Uterus (tissue), 3 donors: ENCODE measurements at regions not wholly inside any gene's neighbourhood (a gene's known extent, or its start where the extent isn't known, plus 50 kb on each side); places are given as distances from the start of the nearest gene placed in this dataset.

Experiments used
- DNase-seq, 2 donors: peaks; one replicate each; pipeline ENCODE4 v3.0.0-alpha.2; 2019 to 2020
- H3K27ac ChIP-seq, 2 donors: fragments of 200-600 bp; sonication (generic); 1 replicate in 1 of 2; 2 replicates in 1 of 2; pipeline ENCODE4 v1.5.1; 2016 to 2018
- H3K27me3 ChIP-seq, 2 donors: fragments of 200-600 bp; sonication (generic); one replicate each; pipeline ENCODE4 v1.5.1; 2018 to 2019; ENCODE audit warnings: control low read depth in 1 of 2
- H3K36me3 ChIP-seq, 2 donors: fragments of 200-600 bp; sonication (generic); one replicate each; pipeline ENCODE4 v1.5.1; 2019; ENCODE audit warnings: control low read depth in 1 of 2
- H3K4me1 ChIP-seq, 2 donors: fragments of 200-600 bp; sonication (generic); one replicate each; pipeline ENCODE4 v1.5.1; 2018 to 2019; ENCODE audit warnings: control low read depth in 1 of 2
- H3K4me3 ChIP-seq, 2 donors: fragments of 200-600 bp; sonication (generic); 1 replicate in 1 of 2; 2 replicates in 1 of 2; pipeline ENCODE4 v1.5.1; 2018 to 2019; ENCODE audit warnings: mild to moderate bottlenecking in 1 of 2
- H3K9me3 ChIP-seq, 2 donors: fragments of 200-600 bp; sonication (generic); one replicate each; pipeline ENCODE4 v1.5.1; 2019; ENCODE audit warnings: control low read depth in 1 of 2
- CTCF ChIP-seq, 4 experiments: fragments of 200-600 bp in 2 of 4; fragments of 450-650 bp in 2 of 4; sonication (generic) in 2 of 4; IDR thresholded peaks; one replicate each; pipeline ENCODE4 v1.5.1; 2016 to 2019; ENCODE audit warnings: antibody characterized with exemption in 4 of 4, mild to moderate bottlenecking in 2 of 4, moderate library complexity in 1 of 4
- POLR2A ChIP-seq, 2 donors: fragments of 450-650 bp; IDR thresholded peaks; one replicate each; pipeline ENCODE4 v1.6.1; 2016; ENCODE audit warnings: antibody characterized with exemption in 2 of 2, mild to moderate bottlenecking in 1 of 2, moderate library complexity in 1 of 2
- intact Hi-C: fragments of 100-400 bp; cut with DNase I; formaldehyde crosslinking; loops from one replicate; pipeline ENCODE4 v1.15.1; 2023; ENCODE audit warnings: low total_unique reads
- donor health status: DM: yes; HTN: yes; CAD: no.

- no peaks in the 10 kb centered on the region for H3K36me3 ChIP-seq
- no peak for DNase-seq
Measured at GRCh38 chrX:9378980-9379696, 85.7 kb upstream of the TBL1X start.

GRCh38 chrX:9379697-9380551 lies 84.9 kb upstream of the TBL1X start:
- Histone ChIP-seq H3K36me3 (no peaks in the 10 kb centered on the region), H3K27me3 (no peaks in the 10 kb centered on the region), H3K9me3 (no peaks in the 10 kb centered on the region), H3K27ac (no peak overlapping the region), H3K4me1 (no peaks in the 10 kb centered on the region), H3K4me3 (no peak overlapping the region)
- DNase-seq, result no peak
- intact Hi-C loops, result no loop called here
- TF ChIP-seq POLR2A (IDR thresholded peaks at IDR 0.05) (no peak), CTCF (IDR thresholded peaks at IDR 0.05) (no peak)

More at GRCh38 chrX:9378980-9379696, 85.7 kb upstream of the TBL1X start:
- no peak overlapping the region for H3K27ac ChIP-seq
- H3K9me3 ChIP-seq, result no peaks in the 10 kb centered on the region
- no peak overlapping the region for H3K4me3 ChIP-seq
- TF ChIP-seq CTCF (IDR thresholded peaks at IDR 0.05) (no peak), POLR2A (IDR thresholded peaks at IDR 0.05) (no peak)
- H3K4me1 ChIP-seq, result no peaks in the 10 kb centered on the region
- intact Hi-C loops, result no loop called here
- H3K27me3 ChIP-seq, result no peaks in the 10 kb centered on the region

- Histone ChIP-seq H3K9me3 (peaks cover 0 to 2% of the 10 kb centered on the region in 2 donors), H3K4me1 (no peaks in the 10 kb centered on the region), H3K36me3 (no peaks in the 10 kb centered on the region), H3K4me3 (no peak overlapping the region), H3K27ac (no peak overlapping the region), H3K27me3 (no peaks in the 10 kb centered on the region)
- TF ChIP-seq POLR2A (IDR thresholded peaks at IDR 0.05) (no peak), CTCF (IDR thresholded peaks at IDR 0.05) (no peak)
- intact Hi-C loops, result no loop called here
- no peak for DNase-seq
Measured at GRCh38 chrX:9383655-9384054, 81.2 kb upstream of the TBL1X start.

GRCh38 chrX:9388450-9388849 lies 76.4 kb upstream of the TBL1X start:
- H3K4me1 ChIP-seq, result no peaks in the 10 kb centered on the region
- DNase-seq, result no peak
- H3K36me3 ChIP-seq, result no peaks in the 10 kb centered on the region
- H3K9me3 ChIP-seq, result peaks cover 0 to 2% of the 10 kb centered on the region in 2 donors
- H3K27ac ChIP-seq, result no peak overlapping the region
- no peak for TF ChIP-seq CTCF (IDR thresholded peaks at IDR 0.05)
- TF ChIP-seq POLR2A (IDR thresholded peaks at IDR 0.05), result no peak
- H3K4me3 ChIP-seq, result no peak overlapping the region
- H3K27me3 ChIP-seq, result no peaks in the 10 kb centered on the region
- intact Hi-C loops, result no loop called here

GRCh38 chrX:9390121-9390520 lies 74.7 kb upstream of the TBL1X start:
- Histone ChIP-seq H3K27ac (no peak overlapping the region), H3K27me3 (no peaks in the 10 kb centered on the region), H3K4me1 (no peaks in the 10 kb centered on the region), H3K9me3 (peaks cover 0 to 2% of the 10 kb centered on the region in 2 donors), H3K36me3 (no peaks in the 10 kb centered on the region), H3K4me3 (no peak overlapping the region)
- intact Hi-C loops, result no loop called here
- TF ChIP-seq POLR2A (IDR thresholded peaks at IDR 0.05) (no peak), CTCF (IDR thresholded peaks at IDR 0.05) (no peak)
- DNase-seq, result no peak
